ENCODE measurements at regions not wholly inside any gene's neighbourhood (a gene's known extent, or its start where the extent isn't known, plus 50 kb on each side); places are given as distances from the start of the nearest gene placed in this dataset.

GRCh38 chr13:78020861-78021260, 102.2 kb upstream of the EDNRB start:
- no peak for DNase-seq (ENCODE audit: low read depth in 2 of 2)

- no peak for DNase-seq (ENCODE audit: low read depth in 2 of 2)
Measured at GRCh38 chr13:78015782-78016181, 97.2 kb upstream of the EDNRB start.

GRCh38 chr13:78012046-78012445, 93.4 kb upstream of the EDNRB start:
- DNase-seq (ENCODE audit: low read depth in 2 of 2), result no peak

- DNase-seq (ENCODE audit: low read depth in 2 of 2), result no peak
Measured at GRCh38 chr13:78004821-78005220, 86.2 kb upstream of the EDNRB start.

GRCh38 chr13:77999746-78000145, 81.1 kb upstream of the EDNRB start:
- no peak for DNase-seq (ENCODE audit: low read depth in 2 of 2)

DNA sequence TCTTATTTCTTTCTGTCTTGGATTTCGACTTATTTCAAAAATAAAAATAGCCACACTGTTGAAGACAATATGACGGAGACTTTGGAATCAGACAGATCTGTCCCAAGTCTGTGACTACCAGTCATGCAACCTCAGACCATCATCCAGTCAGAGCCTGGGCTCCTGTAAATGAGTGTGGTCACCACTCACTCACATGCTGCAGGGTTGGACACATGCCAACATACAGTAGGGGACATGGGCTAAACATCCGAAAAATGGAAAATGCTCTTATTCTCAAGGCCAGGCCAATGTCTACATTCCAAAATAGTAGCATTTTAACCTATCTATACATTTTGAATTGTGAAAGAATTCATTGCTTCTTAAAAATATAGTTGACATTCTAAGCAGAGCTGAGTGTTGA, 75.5 kb upstream of the EDNRB start:
- no peak for DNase-seq (ENCODE audit: low read depth in 2 of 2)

GRCh38 chr13:77991003-77991402, 72.4 kb upstream of the EDNRB start:
- DNase-seq (ENCODE audit: low read depth in 2 of 2), result no peak

- no peak for DNase-seq (ENCODE audit: low read depth in 2 of 2)
Measured at GRCh38 chr13:77989281-77989680, 70.7 kb upstream of the EDNRB start.

- no peak for DNase-seq (ENCODE audit: low read depth in 2 of 2)
Measured at GRCh38 chr13:77988355-77988754, 69.7 kb upstream of the EDNRB start.

- DNase-seq (ENCODE audit: low read depth in 2 of 2), result no peak
Measured at GRCh38 chr13:77986713-77987112, 68.1 kb upstream of the EDNRB start.

- no peak for DNase-seq (ENCODE audit: low read depth in 2 of 2)
Measured at GRCh38 chr13:77985866-77986636, 67.4 kb upstream of the EDNRB start.

DNA sequence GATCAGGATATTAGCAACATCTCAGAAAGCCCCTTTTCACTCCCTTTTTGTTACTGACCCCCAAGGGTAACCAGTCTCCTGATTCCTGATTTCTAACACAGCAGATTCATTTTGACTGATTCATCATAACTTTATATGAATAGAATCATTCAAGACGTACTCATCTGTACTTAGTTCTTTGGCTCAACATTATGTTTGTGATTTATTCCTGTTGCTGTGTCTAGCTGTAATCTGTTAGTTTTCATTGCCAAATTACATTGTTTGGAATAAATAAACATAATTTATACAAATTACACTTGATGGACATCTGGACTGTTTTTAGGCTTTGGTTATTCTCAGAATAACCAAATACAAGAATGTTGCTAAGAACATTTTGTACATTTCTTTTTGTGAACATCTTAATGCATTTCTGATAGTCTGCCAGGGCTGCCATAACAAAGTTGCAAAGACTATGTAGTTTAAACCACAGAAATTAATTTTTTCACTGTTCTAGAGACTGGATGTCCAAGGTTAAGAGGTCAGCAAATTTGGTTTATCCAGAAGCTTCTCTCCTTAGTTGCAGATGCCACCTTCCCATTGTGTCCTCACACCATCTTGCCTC, 62.8 kb upstream of the EDNRB start:
- DNase-seq (ENCODE audit: low read depth in 2 of 2), result no peak

GRCh38 chr13:77980592-77980991, 62.0 kb upstream of the EDNRB start:
- no peak for DNase-seq (ENCODE audit: low read depth in 2 of 2)

DNA sequence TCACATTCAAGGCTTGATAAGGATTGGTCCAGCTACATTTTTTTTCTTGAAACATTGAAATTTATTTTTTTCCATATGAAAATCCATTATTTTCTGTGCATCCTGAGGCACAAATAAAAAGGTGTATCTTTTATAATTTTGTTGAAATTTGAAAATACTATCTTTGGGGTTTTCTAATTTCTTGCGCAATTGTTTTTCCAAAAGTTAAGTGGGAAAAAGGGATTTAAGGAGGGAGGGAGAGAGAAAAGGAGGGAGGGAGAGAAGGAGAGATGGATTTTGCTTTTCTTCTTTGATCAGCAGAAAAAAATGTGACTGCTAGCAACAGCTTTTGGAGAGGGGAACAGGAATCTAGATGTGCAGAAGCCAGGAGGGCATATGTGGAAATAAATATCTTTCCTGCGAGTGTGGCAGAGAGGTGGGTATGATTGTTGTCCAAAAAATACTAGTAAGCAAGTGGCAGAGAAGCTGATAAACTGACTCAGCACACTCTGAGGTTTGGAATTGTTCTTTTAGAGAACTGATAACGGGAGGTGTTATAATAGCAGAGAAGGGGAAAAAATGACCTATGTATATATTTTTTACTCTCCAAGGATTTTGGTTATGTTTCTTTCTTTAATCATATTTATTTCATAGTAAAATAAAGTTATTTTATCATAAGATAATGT, 61.2 kb upstream of the EDNRB start:
- DNase-seq (ENCODE audit: low read depth in 2 of 2), result no peak

DNA sequence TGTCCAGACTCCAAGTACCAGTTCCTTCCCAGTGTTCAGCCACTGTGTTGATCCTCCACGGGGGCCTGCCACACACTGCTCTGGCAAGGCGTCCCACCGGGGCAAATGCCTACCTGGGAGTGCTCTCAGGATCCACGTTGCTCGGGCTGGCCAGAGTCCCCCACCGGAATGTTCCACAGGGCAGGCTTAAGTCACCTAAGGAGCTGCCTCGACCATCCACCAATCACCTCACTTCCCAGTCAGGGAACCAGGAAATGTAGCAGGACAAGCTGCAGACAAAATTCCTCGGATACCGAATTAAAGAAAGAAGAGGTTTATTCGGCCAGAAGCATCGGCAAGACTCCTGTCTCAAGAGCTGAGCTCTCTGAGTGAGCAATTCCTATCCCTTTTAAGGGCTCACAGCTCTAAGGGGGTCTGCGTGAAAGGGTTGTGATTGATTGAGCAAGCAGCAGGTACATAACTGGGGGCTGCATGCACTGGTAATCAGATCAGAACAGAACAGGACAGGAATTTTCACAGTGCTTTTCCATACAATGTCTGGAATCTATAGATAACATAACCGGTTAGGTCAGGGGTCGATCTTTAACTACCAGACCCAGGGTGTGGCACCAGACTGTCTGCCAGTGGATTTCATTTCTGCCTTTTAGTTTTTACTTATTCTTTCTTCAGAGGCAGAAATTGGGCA, 56.9 kb upstream of the EDNRB start:
- no peak for DNase-seq (ENCODE audit: low read depth in 2 of 2)

DNA sequence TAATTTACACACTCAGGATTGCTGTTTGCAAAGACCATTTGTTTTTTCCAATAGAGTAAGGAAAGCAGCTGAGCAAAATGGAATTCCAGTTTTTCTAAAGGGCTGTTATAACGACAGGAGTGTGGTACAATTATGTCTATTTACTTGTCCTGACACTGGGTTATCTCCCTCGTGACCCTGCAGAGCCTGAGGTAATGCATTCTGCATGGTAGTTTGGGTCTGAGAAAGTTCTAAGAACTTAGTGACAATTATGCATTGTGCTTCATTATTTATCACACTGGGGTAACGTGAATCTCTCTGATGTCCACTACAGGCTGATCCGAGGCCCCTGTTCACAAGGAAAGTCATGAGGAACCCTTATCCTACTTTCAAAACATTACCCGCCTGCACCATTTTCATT, 50.7 kb upstream of the EDNRB start:
- DNase-seq (ENCODE audit: low read depth in 2 of 2), result no peak
